ENCODE measurements at regions not wholly inside any gene's neighbourhood (a gene's known extent, or its start where the extent isn't known, plus 50 kb on each side); places are given as distances from the start of the nearest gene placed in this dataset.
"Not testable (repeated sequence)": the region's sequence is repeated elsewhere in the genome, so short reads cannot be mapped to it uniquely, and the experiment has no call there.

DNA sequence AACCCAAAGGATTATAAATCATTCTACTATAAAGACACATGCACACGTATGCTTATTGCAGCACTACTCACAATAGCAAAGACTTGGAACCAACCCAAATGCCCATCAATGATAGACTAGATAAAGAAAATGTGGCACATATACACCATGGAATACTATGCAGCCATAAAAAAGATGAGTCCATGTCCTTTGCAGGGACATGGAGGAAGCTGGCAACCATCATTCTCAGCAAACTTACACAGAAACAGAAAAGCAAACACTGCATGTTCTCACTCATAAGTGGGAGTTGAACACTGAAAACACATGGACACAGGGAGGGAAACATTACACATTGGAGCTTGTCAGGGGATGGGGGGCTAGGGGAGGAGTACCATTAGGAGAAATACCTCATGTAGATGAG, 262.6 kb downstream of the PDCD6IP start:
- not testable (repeated sequence) for H3K27ac ChIP-seq (ENCODE audit: low read depth in 1 of 2, low read length in 1 of 2); H3K36me3 ChIP-seq (ENCODE audit: control insufficient read depth in 2 of 2, insufficient read depth in 2 of 2, low read length in 1 of 2); H3K4me3 ChIP-seq (ENCODE audit: low read length in 2 of 2); DNase-seq (ENCODE audit: low read depth in 6 of 9, low spot score in 9 of 9); H3K4me1 ChIP-seq (ENCODE audit: control insufficient read depth in 2 of 2, insufficient read depth in 2 of 2, low read length in 2 of 2); H3K9me3 ChIP-seq (ENCODE audit: control insufficient read depth in 2 of 2, insufficient read depth in 1 of 2, low read length in 1 of 2); H3K27me3 ChIP-seq (ENCODE audit: control insufficient read depth in 2 of 2, insufficient read depth in 1 of 2, low read length in 1 of 2)
- 95% methylated on average over 1 of the region's 1 CpG for WGBS

DNA sequence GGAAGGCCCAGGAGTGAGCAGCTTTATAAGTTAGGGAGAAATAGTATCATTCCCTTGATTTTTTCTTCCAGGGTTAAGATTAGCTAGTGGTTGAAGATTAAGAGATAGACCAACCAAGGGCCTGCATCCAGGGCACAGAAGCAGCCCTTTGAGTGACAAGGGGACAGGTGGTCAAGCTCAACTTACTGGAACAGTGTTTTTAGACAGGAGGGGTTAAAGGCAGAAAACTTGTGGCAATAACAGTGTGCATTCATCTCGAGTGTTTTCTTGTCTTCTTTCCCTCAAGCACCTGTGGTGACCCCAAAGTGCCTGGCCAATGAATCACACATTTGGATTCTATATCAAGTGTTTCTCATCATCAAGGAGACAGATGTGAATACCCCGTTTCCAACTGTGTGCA, 267.5 kb downstream of the PDCD6IP start:
- H3K36me3 ChIP-seq (ENCODE audit: control insufficient read depth in 2 of 2, insufficient read depth in 2 of 2, low read length in 1 of 2) = no peaks in the 10 kb centered on the region
- no peaks in the 10 kb centered on the region for H3K9me3 ChIP-seq (ENCODE audit: control insufficient read depth in 2 of 2, insufficient read depth in 1 of 2, low read length in 1 of 2)
- H3K4me3 ChIP-seq (ENCODE audit: low read length in 2 of 2) = no peak overlapping the region
- no peak for DNase-seq (ENCODE audit: low read depth in 6 of 9, low spot score in 9 of 9)
- WGBS = 91% methylated on average over 2 of the region's 2 CpGs
- peaks cover 21 to 24% of the 10 kb centered on the region in 2 donors for H3K4me1 ChIP-seq (ENCODE audit: control insufficient read depth in 2 of 2, insufficient read depth in 2 of 2, low read length in 2 of 2)
- no peaks in the 10 kb centered on the region for H3K27me3 ChIP-seq (ENCODE audit: control insufficient read depth in 2 of 2, insufficient read depth in 1 of 2, low read length in 1 of 2)
- H3K27ac ChIP-seq (ENCODE audit: low read depth in 1 of 2, low read length in 1 of 2) = no peak overlapping the region

GRCh38 chr3:34066328-34066727, 267.9 kb downstream of the PDCD6IP start:
- no peak for DNase-seq (ENCODE audit: low read depth in 6 of 9, low spot score in 9 of 9)
- Histone ChIP-seq H3K27ac (ENCODE audit: low read depth in 1 of 2, low read length in 1 of 2) (no peak overlapping the region), H3K4me1 (ENCODE audit: control insufficient read depth in 2 of 2, insufficient read depth in 2 of 2, low read length in 2 of 2) (peaks cover 25 to 28% of the 10 kb centered on the region in 2 donors), H3K9me3 (ENCODE audit: control insufficient read depth in 2 of 2, insufficient read depth in 1 of 2, low read length in 1 of 2) (no peaks in the 10 kb centered on the region), H3K36me3 (ENCODE audit: control insufficient read depth in 2 of 2, insufficient read depth in 2 of 2, low read length in 1 of 2) (no peaks in the 10 kb centered on the region), H3K4me3 (ENCODE audit: low read length in 2 of 2) (no peak overlapping the region), H3K27me3 (ENCODE audit: control insufficient read depth in 2 of 2, insufficient read depth in 1 of 2, low read length in 1 of 2) (no peaks in the 10 kb centered on the region)
- WGBS = 94% methylated on average over 2 of the region's 2 CpGs

DNA sequence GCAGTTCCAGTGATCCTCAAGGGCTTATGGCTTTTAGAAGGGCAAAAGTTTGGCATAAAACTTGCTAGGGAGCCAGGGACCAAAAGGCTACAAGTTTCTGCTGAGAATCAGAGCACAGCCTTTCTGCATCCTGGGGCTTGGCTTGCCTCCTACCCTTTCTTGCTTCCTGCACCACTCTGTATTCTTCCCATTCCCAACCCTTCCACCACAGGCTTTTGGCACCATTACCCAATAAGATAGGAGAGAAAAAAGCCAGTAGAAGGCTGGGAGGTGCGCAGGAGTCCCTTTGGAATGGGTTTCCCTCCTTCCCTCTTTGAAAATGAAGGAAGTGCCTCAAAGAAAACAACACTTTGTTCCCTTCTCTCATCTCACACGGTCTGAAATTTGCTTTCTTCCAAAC, 268.6 kb downstream of the PDCD6IP start:
- no peak for DNase-seq (ENCODE audit: low read depth in 6 of 9, low spot score in 9 of 9)
- Histone ChIP-seq H3K4me3 (ENCODE audit: low read length in 2 of 2) (no peak overlapping the region), H3K36me3 (ENCODE audit: control insufficient read depth in 2 of 2, insufficient read depth in 2 of 2, low read length in 1 of 2) (no peaks in the 10 kb centered on the region), H3K27me3 (ENCODE audit: control insufficient read depth in 2 of 2, insufficient read depth in 1 of 2, low read length in 1 of 2) (no peaks in the 10 kb centered on the region), H3K9me3 (ENCODE audit: control insufficient read depth in 2 of 2, insufficient read depth in 1 of 2, low read length in 1 of 2) (no peaks in the 10 kb centered on the region), H3K27ac (ENCODE audit: low read depth in 1 of 2, low read length in 1 of 2) (no peak overlapping the region), H3K4me1 (ENCODE audit: control insufficient read depth in 2 of 2, insufficient read depth in 2 of 2, low read length in 2 of 2) (peaks cover 30 to 35% of the 10 kb centered on the region in 2 donors)
- 70% methylated on average over 2 of the region's 2 CpGs for WGBS

GRCh38 chr3:34067536-34068051, 269.2 kb downstream of the PDCD6IP start:
- Histone ChIP-seq H3K4me3 (ENCODE audit: low read length in 2 of 2) (no peak overlapping the region), H3K36me3 (ENCODE audit: control insufficient read depth in 2 of 2, insufficient read depth in 2 of 2, low read length in 1 of 2) (no peaks in the 10 kb centered on the region), H3K9me3 (ENCODE audit: control insufficient read depth in 2 of 2, insufficient read depth in 1 of 2, low read length in 1 of 2) (no peaks in the 10 kb centered on the region), H3K27ac (ENCODE audit: low read depth in 1 of 2, low read length in 1 of 2) (no peak overlapping the region), H3K27me3 (ENCODE audit: control insufficient read depth in 2 of 2, insufficient read depth in 1 of 2, low read length in 1 of 2) (no peaks in the 10 kb centered on the region), H3K4me1 (ENCODE audit: control insufficient read depth in 2 of 2, insufficient read depth in 2 of 2, low read length in 2 of 2) (peaks cover 36 to 37% of the 10 kb centered on the region in 2 donors)
- WGBS = 86% methylated on average over 5 of the region's 5 CpGs
- no peak for DNase-seq (ENCODE audit: low read depth in 6 of 9, low spot score in 9 of 9)

GRCh38 chr3:34068505-34068904, 270.1 kb downstream of the PDCD6IP start:
- Histone ChIP-seq H3K27me3 (ENCODE audit: control insufficient read depth in 2 of 2, insufficient read depth in 1 of 2, low read length in 1 of 2) (no peaks in the 10 kb centered on the region), H3K4me3 (ENCODE audit: low read length in 2 of 2) (no peak overlapping the region), H3K36me3 (ENCODE audit: control insufficient read depth in 2 of 2, insufficient read depth in 2 of 2, low read length in 1 of 2) (no peaks in the 10 kb centered on the region), H3K9me3 (ENCODE audit: control insufficient read depth in 2 of 2, insufficient read depth in 1 of 2, low read length in 1 of 2) (no peaks in the 10 kb centered on the region), H3K27ac (ENCODE audit: low read depth in 1 of 2, low read length in 1 of 2) (no peak overlapping the region), H3K4me1 (ENCODE audit: control insufficient read depth in 2 of 2, insufficient read depth in 2 of 2, low read length in 2 of 2) (peaks cover 42 to 43% of the 10 kb centered on the region in 2 donors)
- 98% methylated on average over 7 of the region's 7 CpGs for WGBS
- no peak for DNase-seq (ENCODE audit: low read depth in 6 of 9, low spot score in 9 of 9)

DNA sequence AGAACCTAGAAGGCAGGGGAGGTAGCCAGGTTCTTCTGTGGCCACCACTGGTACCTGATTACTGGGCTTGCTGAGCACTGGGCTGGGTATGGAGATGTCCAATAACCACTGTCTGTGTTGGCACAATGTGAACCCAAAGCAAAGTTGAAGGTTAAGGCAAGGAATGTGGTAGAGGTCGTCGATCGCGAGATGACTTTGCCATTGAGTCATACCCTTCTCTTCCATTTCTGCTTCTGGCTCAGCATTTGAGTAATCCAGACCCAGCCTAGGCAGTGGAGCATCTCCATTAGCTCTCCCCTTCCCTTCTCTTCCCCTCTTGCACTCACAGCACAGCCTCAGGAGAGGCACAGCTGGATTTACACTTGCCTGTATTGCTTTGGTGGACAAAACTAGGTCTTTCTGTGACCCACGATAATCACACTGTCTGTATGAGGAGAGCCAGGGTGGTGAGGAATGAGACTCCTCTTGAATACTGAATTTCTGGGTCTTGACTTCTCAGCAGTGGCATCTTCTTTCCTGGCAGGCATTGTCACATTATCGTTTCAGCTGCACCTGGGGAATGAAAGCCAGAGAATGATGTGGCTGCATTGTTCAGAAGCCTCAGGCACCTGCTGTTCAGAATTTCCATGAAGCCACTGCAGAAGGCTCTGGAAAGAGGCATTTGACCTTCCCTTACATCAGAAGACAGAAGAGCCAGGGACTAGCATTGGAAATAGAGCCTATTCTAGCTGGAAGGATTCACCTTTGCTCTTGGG, 272.6 kb downstream of the PDCD6IP start:
- Histone ChIP-seq H3K36me3 (ENCODE audit: control insufficient read depth in 2 of 2, insufficient read depth in 2 of 2, low read length in 1 of 2) (no peaks in the 10 kb centered on the region), H3K4me1 (ENCODE audit: control insufficient read depth in 2 of 2, insufficient read depth in 2 of 2, low read length in 2 of 2) (peaks cover 42 to 46% of the 10 kb centered on the region in 2 donors), H3K4me3 (ENCODE audit: low read length in 2 of 2) (no peak overlapping the region), H3K27ac (ENCODE audit: low read depth in 1 of 2, low read length in 1 of 2) (peak overlapping the region in 1 of 2 donors; percentile 81), H3K27me3 (ENCODE audit: control insufficient read depth in 2 of 2, insufficient read depth in 1 of 2, low read length in 1 of 2) (no peaks in the 10 kb centered on the region), H3K9me3 (ENCODE audit: control insufficient read depth in 2 of 2, insufficient read depth in 1 of 2, low read length in 1 of 2) (no peaks in the 10 kb centered on the region)
- peak in 6 of 9 donors; percentile 14 to 64 (median 28) for DNase-seq (ENCODE audit: low read depth in 6 of 9, low spot score in 9 of 9)
- 74% methylated on average over 6 of the region's 6 CpGs for WGBS

- Histone ChIP-seq H3K27ac (ENCODE audit: low read depth in 1 of 2, low read length in 1 of 2) (no peak overlapping the region), H3K27me3 (ENCODE audit: control insufficient read depth in 2 of 2, insufficient read depth in 1 of 2, low read length in 1 of 2) (no peaks in the 10 kb centered on the region), H3K4me1 (ENCODE audit: control insufficient read depth in 2 of 2, insufficient read depth in 2 of 2, low read length in 2 of 2) (peaks cover 36 to 43% of the 10 kb centered on the region in 2 donors), H3K36me3 (ENCODE audit: control insufficient read depth in 2 of 2, insufficient read depth in 2 of 2, low read length in 1 of 2) (no peaks in the 10 kb centered on the region), H3K4me3 (ENCODE audit: low read length in 2 of 2) (no peak overlapping the region), H3K9me3 (ENCODE audit: control insufficient read depth in 2 of 2, insufficient read depth in 1 of 2, low read length in 1 of 2) (no peaks in the 10 kb centered on the region)
- 100% methylated on average over 2 of the region's 2 CpGs for WGBS
- no peak for DNase-seq (ENCODE audit: low read depth in 6 of 9, low spot score in 9 of 9)
These were observed 273.9 kb downstream of the PDCD6IP start for GRCh38 chr3:34072297-34072696.

DNA sequence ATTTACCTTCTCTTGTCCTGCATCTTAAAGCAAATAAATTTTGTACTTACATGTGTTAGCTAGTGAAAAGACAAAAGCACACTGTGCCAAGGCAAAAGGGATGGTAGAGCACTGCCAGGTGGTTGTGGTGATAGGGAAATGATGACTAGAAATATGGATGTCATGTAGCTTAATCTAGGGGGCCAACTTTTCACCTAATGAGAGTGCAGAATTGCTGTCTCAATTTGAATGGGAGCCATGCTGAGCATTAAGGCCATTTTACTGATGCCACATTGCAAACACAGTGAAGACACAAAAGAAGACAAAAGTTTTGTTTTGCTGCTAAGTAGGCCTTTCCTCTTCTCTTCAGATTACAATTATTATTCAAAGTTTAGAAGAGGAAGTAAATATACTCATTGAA, 274.7 kb downstream of the PDCD6IP start:
- no peak for DNase-seq (ENCODE audit: low read depth in 6 of 9, low spot score in 9 of 9)
- no peak overlapping the region for H3K27ac ChIP-seq (ENCODE audit: low read depth in 1 of 2, low read length in 1 of 2)
- no peaks in the 10 kb centered on the region for H3K27me3 ChIP-seq (ENCODE audit: control insufficient read depth in 2 of 2, insufficient read depth in 1 of 2, low read length in 1 of 2)
- H3K4me1 ChIP-seq (ENCODE audit: control insufficient read depth in 2 of 2, insufficient read depth in 2 of 2, low read length in 2 of 2) = peaks cover 31 to 37% of the 10 kb centered on the region in 2 donors
- H3K9me3 ChIP-seq (ENCODE audit: control insufficient read depth in 2 of 2, insufficient read depth in 1 of 2, low read length in 1 of 2) = no peaks in the 10 kb centered on the region
- H3K4me3 ChIP-seq (ENCODE audit: low read length in 2 of 2) = no peak overlapping the region
- H3K36me3 ChIP-seq (ENCODE audit: control insufficient read depth in 2 of 2, insufficient read depth in 2 of 2, low read length in 1 of 2) = no peaks in the 10 kb centered on the region
